BJ (cell line): ENCODE measurements at regions not wholly inside any gene's neighbourhood (a gene's known extent, or its start where the extent isn't known, plus 50 kb on each side); places are given as distances from the start of the nearest gene placed in this dataset.
"Not testable (repeated sequence)": the region's sequence is repeated elsewhere in the genome, so short reads cannot be mapped to it uniquely, and the experiment has no call there.

Experiments used
- CTCF ChIA-PET: fragments of 350-600 bp; formaldehyde crosslinking; extraction: SDS; loops from one replicate; lab custom pipeline; 2021; ENCODE audit warnings: antibody characterized with exemption, inconsistent platforms; lab: Yijun Ruan, JAX
- POLR2A ChIA-PET: fragments of 300-600 bp; sonication (Branson Sonifier 250); formaldehyde crosslinking; extraction: SDS; loops from one replicate; lab custom pipeline; 2021; ENCODE audit warnings: antibody characterized with exemption; lab: Charles Lee
- DNase-seq: peaks from one replicate; pipeline ENCODE4 v3.0.0-alpha.2; 2011; ENCODE audit warnings: low read depth
- H3K27me3 ChIP-seq: 2 replicates; pipeline ENCODE4 v1.6.0; 2011; ENCODE audit warnings: low read length; ENCODE audit not compliant: control insufficient read depth, insufficient read depth
- H3K36me3 ChIP-seq: 2 replicates; pipeline ENCODE4 v1.5.1; 2011; ENCODE audit warnings: low read length; ENCODE audit not compliant: control insufficient read depth, insufficient read depth
- H3K4me3 ChIP-seq: 2 replicates; pipeline ENCODE4 v1.5.1; 2011; ENCODE audit warnings: low read depth, mild to moderate bottlenecking, control low read depth, low read length
- CTCF ChIP-seq: IDR thresholded peaks from 2 replicates; pipeline ENCODE4 v1.5.1; 2011; ENCODE audit warnings: low read depth, mild to moderate bottlenecking, control low read depth, inconsistent platforms, low read length, moderate library complexity; ENCODE audit not compliant: insufficient read depth

GRCh38 chr14:106153362-106153955, 627.1 kb downstream of the TMEM121 start:
- H3K36me3 ChIP-seq, H3K4me3 ChIP-seq, POLR2A ChIA-PET, H3K27me3 ChIP-seq, DNase-seq: not testable (repeated sequence)
- TF ChIP-seq CTCF, result peak; percentile 58
- CTCF ChIA-PET, result interaction anchor here (0.6 kb wide), 2 partner anchors 62 to 602 kb away, joined by 3 read pairs; no protein-coding TSS in a partner anchor

GRCh38 chr14:106163316-106163715, 636.9 kb downstream of the TMEM121 start:
- POLR2A ChIA-PET, result no interaction called here
- no peak for DNase-seq

GRCh38 chr14:106163812-106164211, 637.4 kb downstream of the TMEM121 start:
- DNase-seq, H3K27me3 ChIP-seq, POLR2A ChIA-PET, H3K36me3 ChIP-seq, H3K4me3 ChIP-seq: not testable (repeated sequence)
- CTCF ChIA-PET, result interaction anchor here (0.6 kb wide), 1 partner anchor 635 kb away, joined by 3 read pairs; no protein-coding TSS in a partner anchor

More at GRCh38 chr14:106163316-106163715, 636.9 kb downstream of the TMEM121 start:
- Histone ChIP-seq H3K4me3 (no peak overlapping the region), H3K36me3 (no peaks in the 10 kb centered on the region), H3K27me3 (no peaks in the 10 kb centered on the region)
- CTCF ChIA-PET, result no interaction called here
- no peak for TF ChIP-seq CTCF

GRCh38 chr14:106166232-106166631, 639.8 kb downstream of the TMEM121 start:
- no peaks in the 10 kb centered on the region for H3K27me3 ChIP-seq
- ChIA-PET POLR2A (no interaction called here), CTCF (no interaction called here)
- no peak for TF ChIP-seq CTCF
- H3K36me3 ChIP-seq, result no peaks in the 10 kb centered on the region
- H3K4me3 ChIP-seq, result no peak overlapping the region
- DNase-seq, result no peak

- no peak for TF ChIP-seq CTCF
- ChIA-PET POLR2A (no interaction called here), CTCF (no interaction called here)
Measured at GRCh38 chr14:106166650-106167204, 640.3 kb downstream of the TMEM121 start.

GRCh38 chr14:106170163-106170658, 643.8 kb downstream of the TMEM121 start:
- H3K4me3 ChIP-seq, DNase-seq, CTCF ChIA-PET, POLR2A ChIA-PET, H3K27me3 ChIP-seq, H3K36me3 ChIP-seq: not testable (repeated sequence)
- 0 out of 2 replicates have a peak, but pooled peaks have one; percentile 11 for TF ChIP-seq CTCF

More at GRCh38 chr14:106166650-106167204, 640.3 kb downstream of the TMEM121 start:
- no peak for DNase-seq
- no peaks in the 10 kb centered on the region for H3K36me3 ChIP-seq
- H3K27me3 ChIP-seq, result no peaks in the 10 kb centered on the region
- H3K4me3 ChIP-seq, result no peak overlapping the region
